ENCODE measurements at regions not wholly inside any gene's neighbourhood (a gene's known extent, or its start where the extent isn't known, plus 50 kb on each side); places are given as distances from the start of the nearest gene placed in this dataset.

- no peak for DNase-seq
These were observed 350.5 kb upstream of the MEF2C start for GRCh38 chr5:89233462-89233861.

- DNase-seq = no peak
These were observed 349.2 kb upstream of the MEF2C start for GRCh38 chr5:89232139-89232603.

- no peak for DNase-seq
These were observed 347.2 kb upstream of the MEF2C start for GRCh38 chr5:89230178-89230577.

GRCh38 chr5:89229331-89230070 is 346.5 kb upstream of the MEF2C start:
- DNase-seq = no peak

- DNase-seq = no peak
These were observed 345.4 kb upstream of the MEF2C start for GRCh38 chr5:89228355-89228754.

- DNase-seq = no peak
These were observed 335.4 kb upstream of the MEF2C start for GRCh38 chr5:89218364-89218763.

- DNase-seq = no peak
These were observed 333.6 kb upstream of the MEF2C start for GRCh38 chr5:89216606-89217005.

GRCh38 chr5:89213573-89213972 is 330.6 kb upstream of the MEF2C start:
- no peak for DNase-seq

GRCh38 chr5:89211836-89212235 is 328.9 kb upstream of the MEF2C start:
- DNase-seq = no peak

GRCh38 chr5:89208811-89209210 is 325.8 kb upstream of the MEF2C start:
- DNase-seq = no peak

- DNase-seq = no peak
These were observed 325.4 kb upstream of the MEF2C start for GRCh38 chr5:89208392-89208791.

GRCh38 chr5:89204756-89205155 is 321.8 kb upstream of the MEF2C start:
- no peak for DNase-seq

- no peak for DNase-seq
These were observed 320.6 kb upstream of the MEF2C start for GRCh38 chr5:89203611-89204010.

GRCh38 chr5:89200899-89201298 is 317.9 kb upstream of the MEF2C start:
- DNase-seq = no peak

GRCh38 chr5:89199306-89199705 is 316.3 kb upstream of the MEF2C start:
- DNase-seq = no peak

GRCh38 chr5:89191374-89191773 is 308.4 kb upstream of the MEF2C start:
- no peak for DNase-seq

- no peak for DNase-seq
These were observed 307.7 kb upstream of the MEF2C start for GRCh38 chr5:89190515-89191265.

- DNase-seq = no peak
These were observed 305.0 kb upstream of the MEF2C start for GRCh38 chr5:89187883-89188465.

GRCh38 chr5:89187268-89187667 is 304.3 kb upstream of the MEF2C start:
- DNase-seq = no peak

GRCh38 chr5:89181546-89181945 is 298.6 kb upstream of the MEF2C start:
- DNase-seq = no peak

- DNase-seq = no peak
These were observed 296.7 kb upstream of the MEF2C start for GRCh38 chr5:89179731-89180130.

- DNase-seq = no peak
These were observed 295.6 kb upstream of the MEF2C start for GRCh38 chr5:89178541-89178940.

- DNase-seq = no peak
These were observed 290.5 kb upstream of the MEF2C start for GRCh38 chr5:89173528-89173927.

- no peak for DNase-seq
These were observed 285.8 kb upstream of the MEF2C start for GRCh38 chr5:89168766-89169165.
